ENCODE measurements at regions not wholly inside any gene's neighbourhood (a gene's known extent, or its start where the extent isn't known, plus 50 kb on each side); places are given as distances from the start of the nearest gene placed in this dataset.
A peak's percentile ranks its signal among the peaks of the same experiment; 100 is the strongest.

- no peak overlapping the region for H3K4me3 Mint-ChIP-seq (ENCODE audit: unreplicated experiment)
- H3K27ac Mint-ChIP-seq (ENCODE audit: unreplicated experiment): no peak overlapping the region
- no peaks in the 10 kb centered on the region for H3K9me3 Mint-ChIP-seq (ENCODE audit: unreplicated experiment)
- H3K36me3 Mint-ChIP-seq (ENCODE audit: unreplicated experiment): no peaks in the 10 kb centered on the region
- H3K27me3 Mint-ChIP-seq (ENCODE audit: unreplicated experiment): no peaks in the 10 kb centered on the region
- no peak for DNase-seq
- no peaks in the 10 kb centered on the region for H3K4me1 Mint-ChIP-seq (ENCODE audit: low read depth, unreplicated experiment)
- no peak for TF ChIP-seq CTCF (IDR thresholded peaks at IDR 0.05; ENCODE audit: partially characterized antibody, unreplicated experiment)
Measured at GRCh38 chr10:61286686-61287085, 166.5 kb downstream of the TMEM26 start.

GRCh38 chr10:61285749-61286148, 167.4 kb downstream of the TMEM26 start:
- no peaks in the 10 kb centered on the region for H3K36me3 Mint-ChIP-seq (ENCODE audit: unreplicated experiment)
- H3K27ac Mint-ChIP-seq (ENCODE audit: unreplicated experiment): no peak overlapping the region
- TF ChIP-seq CTCF (IDR thresholded peaks at IDR 0.05; ENCODE audit: partially characterized antibody, unreplicated experiment): no peak
- H3K9me3 Mint-ChIP-seq (ENCODE audit: unreplicated experiment): no peaks in the 10 kb centered on the region
- DNase-seq: no peak
- H3K4me3 Mint-ChIP-seq (ENCODE audit: unreplicated experiment): no peak overlapping the region
- no peaks in the 10 kb centered on the region for H3K27me3 Mint-ChIP-seq (ENCODE audit: unreplicated experiment)
- H3K4me1 Mint-ChIP-seq (ENCODE audit: low read depth, unreplicated experiment): no peaks in the 10 kb centered on the region

- no peak overlapping the region for H3K4me3 Mint-ChIP-seq (ENCODE audit: unreplicated experiment)
- no peaks in the 10 kb centered on the region for H3K36me3 Mint-ChIP-seq (ENCODE audit: unreplicated experiment)
- H3K27ac Mint-ChIP-seq (ENCODE audit: unreplicated experiment): no peak overlapping the region
- TF ChIP-seq CTCF (IDR thresholded peaks at IDR 0.05; ENCODE audit: partially characterized antibody, unreplicated experiment): peak; percentile 87
- no peaks in the 10 kb centered on the region for H3K27me3 Mint-ChIP-seq (ENCODE audit: unreplicated experiment)
- H3K4me1 Mint-ChIP-seq (ENCODE audit: low read depth, unreplicated experiment): no peaks in the 10 kb centered on the region
- H3K9me3 Mint-ChIP-seq (ENCODE audit: unreplicated experiment): no peaks in the 10 kb centered on the region
- no peak for DNase-seq
Measured at GRCh38 chr10:61284222-61284890, 168.8 kb downstream of the TMEM26 start.

DNA sequence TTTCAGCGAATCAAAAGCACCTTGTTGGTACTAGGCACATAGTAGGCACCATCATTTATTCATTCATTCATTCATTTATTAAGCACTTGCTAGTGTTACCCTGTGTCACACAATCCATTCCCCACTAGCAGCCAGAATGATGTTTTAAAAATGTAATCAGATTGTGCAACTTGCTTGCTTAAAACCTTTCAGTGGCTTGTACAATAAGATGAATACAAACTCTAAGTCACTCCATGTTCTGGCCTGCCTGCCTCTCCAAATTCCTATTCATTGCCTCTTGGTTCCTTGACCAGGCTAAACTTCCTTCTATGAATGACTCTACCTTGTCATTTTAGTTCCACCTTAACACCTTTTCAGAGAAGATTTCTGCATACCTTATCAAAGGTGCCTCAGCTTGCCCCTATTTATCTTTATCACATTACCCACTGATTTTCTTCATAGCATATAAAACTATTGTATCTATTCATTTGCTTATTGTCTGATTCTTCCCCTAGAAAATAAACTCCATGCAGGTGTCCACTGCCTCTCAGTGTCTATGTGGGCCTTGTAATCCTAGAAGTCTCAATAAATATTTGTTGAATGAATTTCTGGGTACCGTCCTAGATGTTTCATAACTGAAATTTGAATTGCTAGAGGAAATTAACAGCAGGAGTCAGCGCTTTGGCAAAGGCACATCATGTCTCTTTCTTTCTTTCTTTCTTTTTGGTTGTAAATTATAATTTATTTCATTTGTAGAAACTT, 169.5 kb downstream of the TMEM26 start:
- Mint-ChIP-seq H3K4me1 (ENCODE audit: low read depth, unreplicated experiment) (no peaks in the 10 kb centered on the region), H3K4me3 (ENCODE audit: unreplicated experiment) (no peak overlapping the region), H3K36me3 (ENCODE audit: unreplicated experiment) (no peaks in the 10 kb centered on the region), H3K9me3 (ENCODE audit: unreplicated experiment) (no peaks in the 10 kb centered on the region), H3K27ac (ENCODE audit: unreplicated experiment) (no peak overlapping the region), H3K27me3 (ENCODE audit: unreplicated experiment) (no peaks in the 10 kb centered on the region)
- TF ChIP-seq CTCF (IDR thresholded peaks at IDR 0.05; ENCODE audit: partially characterized antibody, unreplicated experiment): no peak
- DNase-seq: no peak

DNA sequence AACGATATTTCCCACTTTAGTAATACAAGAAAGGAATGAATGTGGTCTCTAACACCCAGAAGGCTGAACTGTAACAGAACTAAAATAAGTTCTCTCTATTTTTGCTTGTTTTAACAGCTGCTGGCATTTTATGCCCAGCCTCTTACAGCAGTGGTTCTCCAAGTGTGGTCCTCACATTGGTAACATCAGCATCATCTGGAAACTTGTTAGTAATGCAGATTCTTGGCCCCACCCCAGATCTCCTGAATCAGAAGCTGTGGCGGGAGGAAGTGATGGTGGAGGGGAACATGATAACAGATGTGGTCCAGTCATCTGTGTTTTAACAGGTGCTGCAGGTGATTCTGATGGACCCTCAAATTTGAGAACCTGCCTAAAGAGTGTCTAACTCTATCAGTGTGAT, 170.1 kb downstream of the TMEM26 start:
- TF ChIP-seq CTCF (IDR thresholded peaks at IDR 0.05; ENCODE audit: partially characterized antibody, unreplicated experiment): no peak
- H3K27ac Mint-ChIP-seq (ENCODE audit: unreplicated experiment): no peak overlapping the region
- no peaks in the 10 kb centered on the region for H3K27me3 Mint-ChIP-seq (ENCODE audit: unreplicated experiment)
- no peaks in the 10 kb centered on the region for H3K36me3 Mint-ChIP-seq (ENCODE audit: unreplicated experiment)
- H3K4me1 Mint-ChIP-seq (ENCODE audit: low read depth, unreplicated experiment): no peaks in the 10 kb centered on the region
- DNase-seq: no peak
- H3K4me3 Mint-ChIP-seq (ENCODE audit: unreplicated experiment): no peak overlapping the region
- no peaks in the 10 kb centered on the region for H3K9me3 Mint-ChIP-seq (ENCODE audit: unreplicated experiment)
